Endothelial cell of umbilical vein (primary cell): ENCODE measurements at regions not wholly inside any gene's neighbourhood (a gene's known extent, or its start where the extent isn't known, plus 50 kb on each side); places are given as distances from the start of the nearest gene placed in this dataset.

ENCODE experiments used
- EZH2 ChIP-seq: IDR thresholded peaks from 2 replicates; pipeline ENCODE4 v1.6.1; 2012; ENCODE audit warnings: borderline replicate concordance, low read depth, mild to moderate bottlenecking, moderate library complexity, low read length, inconsistent platforms; ENCODE audit not compliant: severe bottlenecking
- FOS ChIP-seq: IDR thresholded peaks from 2 replicates; pipeline ENCODE4 v1.6.1; 2011; ENCODE audit warnings: mild to moderate bottlenecking, low read length, moderate library complexity, borderline replicate concordance; ENCODE audit not compliant: insufficient read depth
- GATA2 ChIP-seq: IDR thresholded peaks from 2 replicates; pipeline ENCODE4 v1.7.0; 2011; ENCODE audit warnings: low read depth, mild to moderate bottlenecking, moderate library complexity, mixed read lengths, low read length; ENCODE audit not compliant: insufficient read length, insufficient read depth
- JUN ChIP-seq: IDR thresholded peaks from 2 replicates; pipeline ENCODE4 v1.6.1; 2011; ENCODE audit warnings: borderline replicate concordance, low read depth; ENCODE audit not compliant: insufficient read length, insufficient read depth
- MAX ChIP-seq: IDR thresholded peaks from 2 replicates; pipeline ENCODE4 v1.6.1; 2011; ENCODE audit not compliant: insufficient read depth, insufficient read length
- MYC ChIP-seq: IDR thresholded peaks from one replicate; pipeline ENCODE4 v1.6.1; 2011; ENCODE audit warnings: mild to moderate bottlenecking, low read depth, low read length
- POLR2A ChIP-seq: IDR thresholded peaks from 2 replicates; pipeline ENCODE4 v1.6.1; 2012; ENCODE audit warnings: low read depth, mild to moderate bottlenecking, control low read depth, low read length
- POLR2AphosphoS5 ChIP-seq: IDR thresholded peaks from 2 replicates; pipeline ENCODE4 v1.6.1; 2012; ENCODE audit warnings: low read depth, mild to moderate bottlenecking, control low read depth, low read length, moderate library complexity; ENCODE audit not compliant: insufficient read depth
- TF ChIP-seq, protein P1 (sequence below), 2 donors: IDR thresholded peaks; 1 replicate in 1 of 2; 2 replicates in 1 of 2; pipeline ENCODE4 v1.5.1; 2011; ENCODE audit warnings: low read length in 2 of 2, mild to moderate bottlenecking in 2 of 2, moderate library complexity in 2 of 2, control low read depth in 1 of 2, inconsistent platforms in 1 of 2, low read depth in 1 of 2; ENCODE audit not compliant: insufficient read depth in 1 of 2; ENCODE audit errors: extremely low read depth in 1 of 2

DNA sequence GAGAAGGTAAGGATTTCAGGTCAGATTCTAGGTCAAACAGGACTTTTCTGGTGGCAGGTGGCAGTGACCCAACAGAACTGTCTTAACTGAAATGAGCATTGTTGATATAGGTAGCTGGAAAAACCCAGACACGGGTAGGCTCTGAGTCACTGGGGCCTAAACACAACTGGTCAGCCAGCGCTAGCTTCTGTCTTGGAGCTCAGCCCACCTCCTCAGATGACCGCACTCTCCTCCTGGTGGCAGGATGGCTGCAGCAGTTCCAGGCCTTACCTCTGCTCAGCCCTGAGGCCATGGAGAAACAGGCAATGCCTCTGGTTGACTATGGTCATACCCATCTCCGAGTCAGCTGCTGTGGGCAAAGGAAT is 61.1 kb upstream of the GATA2 start:
- TF ChIP-seq, protein P1, sequence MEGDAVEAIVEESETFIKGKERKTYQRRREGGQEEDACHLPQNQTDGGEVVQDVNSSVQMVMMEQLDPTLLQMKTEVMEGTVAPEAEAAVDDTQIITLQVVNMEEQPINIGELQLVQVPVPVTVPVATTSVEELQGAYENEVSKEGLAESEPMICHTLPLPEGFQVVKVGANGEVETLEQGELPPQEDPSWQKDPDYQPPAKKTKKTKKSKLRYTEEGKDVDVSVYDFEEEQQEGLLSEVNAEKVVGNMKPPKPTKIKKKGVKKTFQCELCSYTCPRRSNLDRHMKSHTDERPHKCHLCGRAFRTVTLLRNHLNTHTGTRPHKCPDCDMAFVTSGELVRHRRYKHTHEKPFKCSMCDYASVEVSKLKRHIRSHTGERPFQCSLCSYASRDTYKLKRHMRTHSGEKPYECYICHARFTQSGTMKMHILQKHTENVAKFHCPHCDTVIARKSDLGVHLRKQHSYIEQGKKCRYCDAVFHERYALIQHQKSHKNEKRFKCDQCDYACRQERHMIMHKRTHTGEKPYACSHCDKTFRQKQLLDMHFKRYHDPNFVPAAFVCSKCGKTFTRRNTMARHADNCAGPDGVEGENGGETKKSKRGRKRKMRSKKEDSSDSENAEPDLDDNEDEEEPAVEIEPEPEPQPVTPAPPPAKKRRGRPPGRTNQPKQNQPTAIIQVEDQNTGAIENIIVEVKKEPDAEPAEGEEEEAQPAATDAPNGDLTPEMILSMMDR (IDR thresholded peaks at IDR 0.05; ENCODE audit: extremely low read depth in 1 of 2, insufficient read depth in 1 of 2, low read depth in 1 of 2, low read length in 2 of 2), result peak; percentile 49 to 50
- TF ChIP-seq POLR2A (no peak), GATA2 (no peak), MAX (no peak), POLR2AphosphoS5 (peak; percentile 35), JUN (no peak), EZH2 (no peak), FOS (peak; percentile 35), MYC (no peak)
